OCI-LY3 (cell line): ENCODE measurements at regions not wholly inside any gene's neighbourhood (a gene's known extent, or its start where the extent isn't known, plus 50 kb on each side); places are given as distances from the start of the nearest gene placed in this dataset.

Experiments
- EZH2phosphoT487 ChIP-seq: fragments of 200-600 bp; shearing (Covaris generic); IDR thresholded peaks from 2 replicates; pipeline ENCODE4 v1.6.1; 2018; ENCODE audit warnings: antibody characterized with exemption, mixed run types, low read depth
- TF ChIP-seq, protein P1 (sequence below): fragments of 200-600, 300-600 bp; sonication (generic); IDR thresholded peaks from 2 replicates; pipeline ENCODE4 v1.5.1; 2014; ENCODE audit warnings: antibody characterized with exemption, low read length, low read depth

DNA sequence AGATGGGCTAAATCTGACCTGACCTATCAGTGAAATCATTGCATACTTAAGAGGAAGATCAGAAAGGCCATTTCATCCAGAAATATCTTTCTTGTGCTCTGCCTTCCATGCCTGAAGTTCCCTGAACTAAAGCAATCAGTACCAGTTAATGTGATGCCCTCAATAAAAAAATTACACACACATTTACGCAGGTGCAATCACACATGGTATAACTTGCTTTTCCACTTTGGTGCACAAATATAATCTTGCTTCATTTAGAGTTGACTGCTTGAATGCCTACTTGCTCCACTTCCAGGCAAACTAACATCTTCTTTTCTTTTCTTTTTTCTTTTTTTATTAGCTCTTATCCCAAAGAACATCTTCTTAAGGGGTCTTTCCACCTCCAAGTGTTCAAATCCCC, 58.3 kb upstream of the KIF5B start:
- TF ChIP-seq, protein P1, sequence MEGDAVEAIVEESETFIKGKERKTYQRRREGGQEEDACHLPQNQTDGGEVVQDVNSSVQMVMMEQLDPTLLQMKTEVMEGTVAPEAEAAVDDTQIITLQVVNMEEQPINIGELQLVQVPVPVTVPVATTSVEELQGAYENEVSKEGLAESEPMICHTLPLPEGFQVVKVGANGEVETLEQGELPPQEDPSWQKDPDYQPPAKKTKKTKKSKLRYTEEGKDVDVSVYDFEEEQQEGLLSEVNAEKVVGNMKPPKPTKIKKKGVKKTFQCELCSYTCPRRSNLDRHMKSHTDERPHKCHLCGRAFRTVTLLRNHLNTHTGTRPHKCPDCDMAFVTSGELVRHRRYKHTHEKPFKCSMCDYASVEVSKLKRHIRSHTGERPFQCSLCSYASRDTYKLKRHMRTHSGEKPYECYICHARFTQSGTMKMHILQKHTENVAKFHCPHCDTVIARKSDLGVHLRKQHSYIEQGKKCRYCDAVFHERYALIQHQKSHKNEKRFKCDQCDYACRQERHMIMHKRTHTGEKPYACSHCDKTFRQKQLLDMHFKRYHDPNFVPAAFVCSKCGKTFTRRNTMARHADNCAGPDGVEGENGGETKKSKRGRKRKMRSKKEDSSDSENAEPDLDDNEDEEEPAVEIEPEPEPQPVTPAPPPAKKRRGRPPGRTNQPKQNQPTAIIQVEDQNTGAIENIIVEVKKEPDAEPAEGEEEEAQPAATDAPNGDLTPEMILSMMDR: no peak
- no peak for TF ChIP-seq EZH2phosphoT487
